ENCODE measurements at regions not wholly inside any gene's neighbourhood (a gene's known extent, or its start where the extent isn't known, plus 50 kb on each side); places are given as distances from the start of the nearest gene placed in this dataset.

GRCh38 chr7:101699399-101699798, 70.3 kb upstream of the MYL10 start:
- no peak overlapping the region for H3K4me3 ChIP-seq (ENCODE audit: low read depth, low read length)
- TF ChIP-seq, protein P1, sequence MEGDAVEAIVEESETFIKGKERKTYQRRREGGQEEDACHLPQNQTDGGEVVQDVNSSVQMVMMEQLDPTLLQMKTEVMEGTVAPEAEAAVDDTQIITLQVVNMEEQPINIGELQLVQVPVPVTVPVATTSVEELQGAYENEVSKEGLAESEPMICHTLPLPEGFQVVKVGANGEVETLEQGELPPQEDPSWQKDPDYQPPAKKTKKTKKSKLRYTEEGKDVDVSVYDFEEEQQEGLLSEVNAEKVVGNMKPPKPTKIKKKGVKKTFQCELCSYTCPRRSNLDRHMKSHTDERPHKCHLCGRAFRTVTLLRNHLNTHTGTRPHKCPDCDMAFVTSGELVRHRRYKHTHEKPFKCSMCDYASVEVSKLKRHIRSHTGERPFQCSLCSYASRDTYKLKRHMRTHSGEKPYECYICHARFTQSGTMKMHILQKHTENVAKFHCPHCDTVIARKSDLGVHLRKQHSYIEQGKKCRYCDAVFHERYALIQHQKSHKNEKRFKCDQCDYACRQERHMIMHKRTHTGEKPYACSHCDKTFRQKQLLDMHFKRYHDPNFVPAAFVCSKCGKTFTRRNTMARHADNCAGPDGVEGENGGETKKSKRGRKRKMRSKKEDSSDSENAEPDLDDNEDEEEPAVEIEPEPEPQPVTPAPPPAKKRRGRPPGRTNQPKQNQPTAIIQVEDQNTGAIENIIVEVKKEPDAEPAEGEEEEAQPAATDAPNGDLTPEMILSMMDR (IDR thresholded peaks at IDR 0.05; ENCODE audit: low read depth, low read length) = no peak

GRCh38 chr7:101699881-101700823, 71.1 kb upstream of the MYL10 start:
- no peak overlapping the region for H3K4me3 ChIP-seq (ENCODE audit: low read depth, low read length)
- TF ChIP-seq, protein P1 (IDR thresholded peaks at IDR 0.05; ENCODE audit: low read depth, low read length) = no peak

DNA sequence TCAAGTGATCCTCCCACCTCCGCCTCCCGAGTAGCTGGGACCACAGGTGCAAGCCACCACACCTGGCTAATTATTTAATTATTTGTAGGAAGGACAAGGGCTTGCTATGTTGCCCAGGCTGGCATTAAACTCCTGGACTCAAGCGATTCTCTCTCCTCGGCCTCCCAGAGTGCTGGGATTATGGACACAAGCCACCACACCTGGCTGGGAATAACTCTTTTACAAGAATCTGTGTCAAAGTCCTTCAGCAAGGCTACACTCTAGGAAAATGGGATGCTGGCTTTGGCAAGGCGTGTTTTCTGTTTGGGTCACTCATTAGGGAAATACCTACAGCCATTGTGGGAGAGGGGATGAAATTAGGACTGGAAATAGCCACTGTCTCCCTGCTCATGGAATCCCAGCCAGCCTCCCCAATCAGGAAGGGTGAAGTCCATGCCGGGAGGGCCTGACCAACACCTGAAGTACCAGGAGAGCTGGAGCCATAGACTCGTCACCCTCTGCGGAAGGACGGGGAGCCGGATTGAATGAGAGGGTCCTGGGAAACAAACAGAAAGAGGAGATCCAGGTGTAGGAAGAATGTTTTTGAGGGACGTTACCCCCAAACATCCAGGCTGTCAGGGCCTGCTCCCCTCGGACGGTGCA, 72.2 kb upstream of the MYL10 start:
- TF ChIP-seq, protein P1 (IDR thresholded peaks at IDR 0.05; ENCODE audit: low read depth, low read length) = no peak
- no peak overlapping the region for H3K4me3 ChIP-seq (ENCODE audit: low read depth, low read length)

- no peak overlapping the region for H3K4me3 ChIP-seq (ENCODE audit: low read depth, low read length)
- TF ChIP-seq, protein P1 (IDR thresholded peaks at IDR 0.05; ENCODE audit: low read depth, low read length) = no peak
Observed at GRCh38 chr7:101702362-101702850, 73.3 kb upstream of the MYL10 start.

- H3K4me3 ChIP-seq (ENCODE audit: low read depth, low read length) = no peak overlapping the region
- TF ChIP-seq, protein P1 (IDR thresholded peaks at IDR 0.05; ENCODE audit: low read depth, low read length) = no peak
Observed at GRCh38 chr7:101705331-101705730, 76.2 kb upstream of the MYL10 start.

GRCh38 chr7:101707587-101707986, 78.5 kb upstream of the MYL10 start:
- H3K4me3 ChIP-seq (ENCODE audit: low read depth, low read length) = no peak overlapping the region

More at GRCh38 chr7:101707587-101707986, 78.5 kb upstream of the MYL10 start:
- TF ChIP-seq, protein P1 (IDR thresholded peaks at IDR 0.05; ENCODE audit: low read depth, low read length) = no peak

Data from WI38 (cell line).